A673 (cell line): ENCODE measurements at regions not wholly inside any gene's neighbourhood (a gene's known extent, or its start where the extent isn't known, plus 50 kb on each side); places are given as distances from the start of the nearest gene placed in this dataset.
"Not testable (repeated sequence)": the region's sequence is repeated elsewhere in the genome, so short reads cannot be mapped to it uniquely, and the experiment has no call there.

Source experiments
- BruUV-seq: library from RNA; stranded (reverse); fragments of 400-500 nt; replicated peaks from 2 replicates; lab custom pipeline; 2021; lab: Mats Ljungman, UMichigan
- CTCF ChIA-PET: fragments of 300-600 bp; sonication (Branson Sonifier 250); formaldehyde crosslinking; loops from one replicate; lab custom pipeline; 2022; ENCODE audit warnings: antibody characterized with exemption; lab: Charles Lee
- POLR2A ChIA-PET: fragments of 300-600 bp; sonication (Branson Sonifier 250); formaldehyde crosslinking; loops from one replicate; lab custom pipeline; 2022; ENCODE audit warnings: antibody characterized with exemption; ENCODE audit not compliant: low non-redundant PET; lab: Charles Lee
- DNase-seq: peaks from one replicate; pipeline ENCODE4 v3.0.0-alpha.2; 2015; ENCODE audit warnings: low spot score
- H3K27ac ChIP-seq: fragments of 200-600 bp; sonication (generic); 2 replicates; pipeline ENCODE4 v1.5.1; 2016; ENCODE audit warnings: mixed run types, low read depth, mild to moderate bottlenecking, mixed read lengths, antibody characterized with exemption, low read length; ENCODE audit not compliant: poor library complexity, severe bottlenecking
- H3K27me3 ChIP-seq: fragments of 200-600 bp; sonication (generic); replicated peaks from 2 replicates; pipeline ENCODE4 v1.6.1; 2017; ENCODE audit warnings: mixed run types, low read depth, mild to moderate bottlenecking, mixed read lengths, antibody characterized with exemption, low read length; ENCODE audit not compliant: insufficient read depth, poor library complexity
- H3K36me3 ChIP-seq: fragments of 200-600 bp; sonication (generic); 2 replicates; pipeline ENCODE4 v1.6.1; 2016; ENCODE audit warnings: mixed run types, mild to moderate bottlenecking, mixed read lengths, antibody characterized with exemption, low read length; ENCODE audit not compliant: insufficient read depth, poor library complexity, severe bottlenecking
- H3K4me1 ChIP-seq: fragments of 200-600 bp; sonication (generic); 2 replicates; pipeline ENCODE4 v1.6.1; 2017; ENCODE audit warnings: mixed run types, mild to moderate bottlenecking, mixed read lengths, antibody characterized with exemption, low read length; ENCODE audit not compliant: insufficient read depth, poor library complexity, severe bottlenecking
- H3K4me3 ChIP-seq: fragments of 200-600 bp; sonication (generic); 2 replicates; pipeline ENCODE4 v1.5.1; 2016; ENCODE audit warnings: low read depth, mixed run types, mild to moderate bottlenecking, mixed read lengths, low read length; ENCODE audit not compliant: poor library complexity, severe bottlenecking
- H3K9me3 ChIP-seq: fragments of 200-600 bp; sonication (generic); 2 replicates; pipeline ENCODE4 v1.6.1; 2016; ENCODE audit warnings: mixed run types, low read depth, mild to moderate bottlenecking, mixed read lengths, antibody characterized with exemption, low read length; ENCODE audit not compliant: poor library complexity, severe bottlenecking
- CTCF ChIP-seq: fragments of 300-800, 200-600 bp; sonication (generic); conservative IDR thresholded peaks from 2 replicates; pipeline ENCODE4 v1.5.1; 2017; ENCODE audit warnings: low read depth, mild to moderate bottlenecking, antibody characterized with exemption, low read length, moderate library complexity, mixed read lengths
- EZH2 ChIP-seq: fragments of 200-600 bp; sonication (generic); IDR thresholded peaks from 2 replicates; pipeline ENCODE4 v1.6.1; 2017; ENCODE audit warnings: borderline replicate concordance, low read depth, mild to moderate bottlenecking, mixed read lengths, antibody characterized with exemption, low read length; ENCODE audit not compliant: poor library complexity, severe bottlenecking
- intact Hi-C: fragments of 100-400 bp; cut with micrococcal nuclease; formaldehyde crosslinking; loops from one replicate; pipeline ENCODE4 v1.10.0; 2022; ENCODE audit not compliant: unreplicated experiment

- H3K9me3 ChIP-seq: no peaks in the 10 kb centered on the region
- no peaks in the 10 kb centered on the region for H3K27me3 ChIP-seq
- TF ChIP-seq CTCF (no peak), EZH2 (no peak)
- BruUV-seq: no TSS peak
- intact Hi-C loops: no loop called here
- H3K4me3 ChIP-seq: no peak overlapping the region
- H3K27ac ChIP-seq: no peak overlapping the region
- DNase-seq: no peak
- no peaks in the 10 kb centered on the region for H3K4me1 ChIP-seq
- CTCF ChIA-PET: no interaction called here
- no peaks in the 10 kb centered on the region for H3K36me3 ChIP-seq
- POLR2A ChIA-PET: no interaction called here
These were observed 225.6 kb upstream of the VLDLR start for GRCh38 chr9:2395814-2396612.

- ChIA-PET CTCF (no interaction called here), POLR2A (interaction anchor here (0.6 kb wide), 2 partner anchors 15 to 50 kb away, joined by 4 to 6 read pairs; no protein-coding TSS in a partner anchor)
- no peaks in the 10 kb centered on the region for H3K27me3 ChIP-seq
- BruUV-seq: no TSS peak
- no peaks in the 10 kb centered on the region for H3K4me1 ChIP-seq
- no peak for DNase-seq
- H3K27ac ChIP-seq: no peak overlapping the region
- H3K9me3 ChIP-seq: no peaks in the 10 kb centered on the region
- no peak overlapping the region for H3K4me3 ChIP-seq
- no peaks in the 10 kb centered on the region for H3K36me3 ChIP-seq
- intact Hi-C loops: no loop called here
- no peak for TF ChIP-seq EZH2
- no peak for TF ChIP-seq CTCF
These were observed 224.8 kb upstream of the VLDLR start for GRCh38 chr9:2396622-2397285.

GRCh38 chr9:2397875-2398274 is 223.7 kb upstream of the VLDLR start:
- intact Hi-C loops, H3K36me3 ChIP-seq, CTCF ChIA-PET, H3K27ac ChIP-seq, H3K27me3 ChIP-seq, H3K4me1 ChIP-seq, DNase-seq, POLR2A ChIA-PET, BruUV-seq, H3K4me3 ChIP-seq, H3K9me3 ChIP-seq: not testable (repeated sequence)

GRCh38 chr9:2401746-2402145 is 219.8 kb upstream of the VLDLR start:
- POLR2A ChIA-PET, H3K4me1 ChIP-seq, CTCF ChIA-PET, intact Hi-C loops, H3K36me3 ChIP-seq, H3K4me3 ChIP-seq, BruUV-seq, H3K27me3 ChIP-seq, DNase-seq, H3K27ac ChIP-seq, H3K9me3 ChIP-seq: not testable (repeated sequence)
